GM18951 (cell line): ENCODE measurements at regions not wholly inside any gene's neighbourhood (a gene's known extent, or its start where the extent isn't known, plus 50 kb on each side); places are given as distances from the start of the nearest gene placed in this dataset.

ENCODE experiments used
- POLR2A ChIP-seq: IDR thresholded peaks from 4 replicates; pipeline ENCODE4 v1.6.1; 2011; ENCODE audit warnings: mild to moderate bottlenecking; ENCODE audit not compliant: insufficient read length, insufficient read depth; ENCODE audit errors: extremely low read depth
- in situ Hi-C: fragments of 300-500 bp; cut with MboI; formaldehyde crosslinking; loops from one replicate; pipeline ENCODE4 v1.12.0; 2022; ENCODE audit warnings: low sequenced_read_pairs, mixed read lengths, inconsistent platforms; ENCODE audit not compliant: unreplicated experiment

DNA sequence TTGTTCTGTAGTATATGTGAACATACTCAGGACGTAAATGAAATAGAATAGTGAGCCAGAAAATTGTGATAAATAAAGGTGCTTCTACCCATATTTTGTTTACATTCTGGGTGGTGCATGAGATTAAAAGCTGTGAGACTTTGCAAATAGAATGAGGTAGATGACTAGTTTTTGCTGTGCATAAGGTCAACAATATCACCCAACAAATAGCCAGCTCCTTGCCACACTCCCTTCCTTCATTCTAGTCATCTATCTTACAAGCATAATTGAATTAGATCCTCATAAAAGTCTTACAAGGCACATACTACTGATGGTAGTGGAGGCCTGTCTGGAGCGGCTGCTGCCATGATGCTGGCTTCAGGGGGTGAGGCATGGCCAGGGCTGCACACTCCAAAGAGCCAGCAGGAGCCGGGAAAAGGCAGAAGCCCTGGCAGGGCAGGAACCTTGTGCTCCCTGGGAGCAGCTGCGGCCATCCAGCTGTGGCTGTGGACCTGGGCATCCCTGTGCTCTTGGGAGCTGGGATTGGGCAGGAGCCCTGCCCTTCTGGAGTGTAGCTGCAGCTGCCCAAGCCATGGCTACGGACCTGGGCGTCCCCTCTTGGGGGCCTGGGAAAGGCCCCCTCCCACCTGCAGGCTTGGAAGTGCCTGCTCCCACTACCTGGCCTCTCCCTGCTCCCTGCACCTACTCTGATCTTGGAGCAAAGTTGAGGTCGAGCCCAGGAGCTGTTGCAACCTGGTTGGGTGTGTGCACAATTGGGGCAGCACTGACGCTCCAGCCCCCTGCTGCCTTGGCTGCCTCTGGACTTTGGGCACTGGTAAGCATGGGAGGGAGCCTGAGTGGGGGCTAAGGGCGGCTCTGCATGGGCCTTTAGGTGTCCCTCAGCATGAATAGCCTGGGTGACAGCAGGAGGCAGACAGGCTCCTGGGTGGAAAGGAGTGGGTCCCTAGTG lies 112.8 kb downstream of the DACT1 start:
- no peak for TF ChIP-seq POLR2A
- in situ Hi-C loops: no loop called here

DNA sequence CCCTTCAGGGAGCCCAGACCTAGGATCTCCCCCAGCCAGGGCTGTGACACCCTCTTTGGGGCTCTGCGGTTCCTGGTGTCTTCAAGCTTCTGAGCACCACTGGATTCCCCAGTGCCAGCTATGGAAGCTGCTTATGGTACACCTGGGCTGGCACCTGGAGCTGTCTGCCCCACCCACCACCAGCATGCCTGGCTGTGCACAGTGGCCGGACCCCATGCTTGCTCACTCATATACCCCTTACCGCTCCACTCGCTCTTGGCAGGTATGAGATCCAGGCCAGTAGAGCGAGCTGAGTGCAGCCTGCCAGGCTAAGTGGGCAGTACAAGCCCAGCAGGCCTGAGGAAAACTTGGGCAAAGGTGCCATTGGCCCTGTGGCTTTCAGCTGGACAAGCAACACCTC lies 114.0 kb downstream of the DACT1 start:
- no peak for TF ChIP-seq POLR2A
- in situ Hi-C loops: no loop called here

DNA sequence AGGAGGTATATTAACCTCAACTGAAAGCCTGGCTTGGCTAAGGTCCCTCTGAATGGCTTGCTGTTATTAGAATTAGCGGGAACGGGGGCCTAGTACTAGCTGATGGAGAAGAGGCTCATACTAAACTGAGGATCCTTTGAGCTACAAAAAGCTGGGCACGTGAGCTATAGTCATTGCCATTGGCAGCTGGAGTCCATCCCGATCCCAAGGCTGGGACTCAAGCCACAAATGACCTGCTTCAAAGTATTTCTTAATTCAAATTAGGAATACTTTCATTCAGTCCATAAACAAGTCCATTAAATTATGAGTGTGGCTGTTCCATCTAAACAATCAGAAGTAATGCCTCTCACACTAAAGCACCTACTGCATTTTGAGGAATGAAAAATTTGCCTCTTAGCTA lies 114.5 kb downstream of the DACT1 start:
- TF ChIP-seq POLR2A: no peak
- in situ Hi-C loops: no loop called here

DNA sequence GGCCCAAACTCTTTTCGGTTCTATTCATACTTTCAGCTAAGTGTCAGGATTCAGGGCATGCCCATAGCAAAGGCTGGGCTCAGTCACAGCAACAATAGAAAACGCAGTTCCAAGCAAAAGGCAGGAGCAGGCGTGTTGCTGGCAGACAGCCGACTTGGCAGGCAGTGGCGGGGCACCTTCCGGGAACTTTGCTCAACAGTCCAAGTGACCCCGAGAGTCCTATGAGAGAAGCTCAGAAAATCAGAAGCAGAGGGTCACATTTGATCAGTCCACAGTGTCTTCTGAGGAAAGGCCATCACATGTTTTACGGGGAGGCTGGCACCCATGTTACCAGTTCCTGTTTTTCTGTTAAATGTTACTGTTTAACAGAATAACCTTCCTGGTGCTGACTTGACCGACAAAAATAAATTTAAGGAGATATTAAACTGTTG lies 115.0 kb downstream of the DACT1 start:
- TF ChIP-seq POLR2A: no peak
- in situ Hi-C loops: no loop called here

DNA sequence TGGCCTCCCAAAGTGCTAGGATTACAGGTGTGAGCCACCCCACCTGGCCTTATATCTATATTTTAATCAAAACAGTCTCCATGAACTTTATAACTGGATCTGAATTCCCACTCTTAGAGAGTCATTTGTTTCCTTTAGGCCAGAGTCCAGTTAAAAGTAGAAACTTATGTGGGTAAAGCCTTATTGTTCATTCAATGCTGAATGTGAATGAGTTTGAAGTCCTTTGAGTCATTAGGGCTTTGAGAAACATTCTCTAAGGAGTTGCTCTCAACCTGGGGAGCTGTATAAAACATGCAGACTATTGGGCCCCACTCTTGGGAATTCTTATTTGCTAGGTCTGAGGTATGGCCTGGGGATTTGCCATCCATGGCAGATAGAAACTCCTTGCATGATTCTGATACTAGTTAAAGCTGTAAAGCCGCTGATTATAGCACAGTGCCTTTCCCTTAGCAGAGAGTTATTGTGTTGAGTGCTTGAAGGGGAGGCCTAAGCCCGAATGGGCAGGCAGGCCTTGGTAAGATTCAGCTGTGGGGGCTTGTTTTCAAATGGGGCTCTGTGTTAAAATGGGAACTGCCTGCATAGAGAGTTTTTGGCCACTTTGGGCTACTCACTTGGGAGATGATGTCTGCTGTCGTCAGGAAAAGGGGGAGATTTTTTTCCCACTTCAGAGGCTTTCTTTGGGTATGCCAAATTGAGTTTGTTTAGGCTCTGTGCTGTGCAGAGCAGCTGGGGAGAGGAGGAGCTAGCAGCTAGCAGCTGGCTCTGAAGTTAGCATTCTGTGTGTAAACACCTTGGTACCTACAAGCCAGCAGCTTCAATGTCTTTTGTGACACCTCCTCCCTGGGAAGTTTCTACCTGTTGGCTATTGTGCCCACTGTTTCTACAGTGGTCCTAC lies 117.5 kb downstream of the DACT1 start:
- TF ChIP-seq POLR2A: no peak
- in situ Hi-C loops: no loop called here

DNA sequence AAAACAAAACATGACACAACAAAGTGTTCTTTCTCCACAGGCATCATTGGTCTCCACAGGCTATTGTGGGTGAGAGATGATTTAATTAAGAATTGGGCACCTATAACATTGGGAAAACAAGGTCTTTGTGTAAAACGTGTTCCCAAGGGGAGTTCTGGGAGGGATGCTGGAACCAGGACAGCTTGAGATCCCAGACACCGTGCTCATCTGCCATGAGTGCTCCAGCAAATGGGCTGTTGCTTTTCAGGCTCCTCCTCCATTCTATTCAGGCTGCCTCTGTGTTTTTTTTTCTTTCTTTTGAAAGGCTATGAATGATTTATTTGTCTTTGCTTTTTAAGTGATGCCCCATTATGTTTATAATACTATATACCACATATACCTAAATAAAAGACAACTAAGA lies 122.4 kb downstream of the DACT1 start:
- in situ Hi-C loops: no loop called here
- TF ChIP-seq POLR2A: no peak

DNA sequence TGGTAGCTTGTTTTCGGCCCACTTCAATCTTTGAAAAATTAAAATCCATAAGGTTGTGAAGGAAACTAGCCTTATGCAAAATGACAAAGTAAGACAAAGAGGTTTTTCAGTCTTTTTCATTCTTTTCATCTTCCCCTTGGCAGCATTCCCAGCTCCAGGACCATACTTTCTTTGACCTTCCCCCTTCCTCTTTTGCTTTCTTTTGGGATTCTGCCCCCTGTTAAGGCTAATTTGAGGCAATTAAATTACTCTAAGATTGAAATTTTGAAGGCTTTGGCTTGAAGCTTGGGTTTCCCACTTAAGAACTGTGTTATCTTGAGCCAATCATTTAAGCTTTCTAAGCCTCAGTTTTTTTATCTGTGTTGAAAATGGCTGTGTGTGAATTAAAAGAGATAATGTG lies 124.9 kb downstream of the DACT1 start:
- in situ Hi-C loops: no loop called here
- TF ChIP-seq POLR2A: no peak

DNA sequence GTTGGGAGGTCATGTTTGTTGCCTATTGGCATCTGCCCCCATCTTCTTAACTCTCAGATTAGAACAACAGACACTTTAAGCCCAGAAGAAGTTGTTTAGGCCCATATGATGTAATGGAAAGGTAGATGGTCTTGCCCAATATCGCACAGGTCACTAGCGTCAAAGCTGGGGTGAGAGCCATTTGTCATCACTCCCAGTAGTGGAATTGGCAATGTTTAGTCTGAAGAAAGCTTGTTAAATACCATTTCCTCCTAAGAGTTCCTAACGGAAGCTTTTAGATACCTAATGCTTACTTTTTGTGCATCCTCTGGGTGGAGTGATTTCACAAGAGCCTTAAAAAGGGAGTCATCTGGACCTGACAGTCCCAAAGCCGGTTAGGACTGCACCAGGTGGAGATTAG lies 125.4 kb downstream of the DACT1 start:
- TF ChIP-seq POLR2A: no peak
- in situ Hi-C loops: no loop called here

DNA sequence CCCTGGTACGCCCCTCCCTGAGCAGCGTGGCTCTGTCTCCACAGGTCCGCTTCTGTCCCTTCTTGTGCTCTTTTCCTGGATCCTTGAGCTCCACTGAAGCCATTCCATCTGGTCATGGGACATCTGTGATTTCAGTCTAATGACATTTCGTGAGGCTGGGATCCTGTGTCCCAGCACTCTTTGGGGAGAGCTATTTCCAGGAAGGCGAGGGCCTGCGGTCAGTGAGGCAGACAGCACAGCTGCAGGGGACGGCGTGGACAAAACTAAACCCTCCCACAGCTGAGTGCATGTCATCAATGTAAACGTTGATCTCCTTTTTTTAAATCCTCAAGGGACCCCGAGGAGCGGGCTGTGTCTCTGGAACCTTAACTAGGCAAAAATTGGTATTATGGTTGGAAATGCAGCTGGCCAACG lies 127.7 kb downstream of the DACT1 start:
- no peak for TF ChIP-seq POLR2A
- in situ Hi-C loops: no loop called here

DNA sequence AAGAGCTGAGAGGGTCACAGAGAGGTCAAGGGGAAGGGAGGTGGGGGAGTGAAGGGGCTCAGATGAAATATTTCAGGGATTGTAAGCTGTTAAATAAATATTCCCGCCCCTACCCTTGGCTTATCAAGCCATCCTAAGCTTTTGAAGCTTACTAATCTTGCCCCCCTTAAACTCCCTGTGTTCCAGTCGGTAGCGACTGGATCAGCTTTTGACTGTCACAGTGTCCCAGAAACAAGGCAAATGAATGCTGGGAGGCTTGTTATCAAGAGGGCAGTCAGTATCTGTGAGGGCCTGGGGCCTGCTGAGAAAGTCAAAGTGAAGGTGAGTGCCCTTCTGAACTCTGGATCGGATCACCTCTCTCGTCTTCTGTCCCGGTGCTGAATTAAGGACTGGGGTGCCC lies 128.1 kb downstream of the DACT1 start:
- in situ Hi-C loops: no loop called here
- no peak for TF ChIP-seq POLR2A

DNA sequence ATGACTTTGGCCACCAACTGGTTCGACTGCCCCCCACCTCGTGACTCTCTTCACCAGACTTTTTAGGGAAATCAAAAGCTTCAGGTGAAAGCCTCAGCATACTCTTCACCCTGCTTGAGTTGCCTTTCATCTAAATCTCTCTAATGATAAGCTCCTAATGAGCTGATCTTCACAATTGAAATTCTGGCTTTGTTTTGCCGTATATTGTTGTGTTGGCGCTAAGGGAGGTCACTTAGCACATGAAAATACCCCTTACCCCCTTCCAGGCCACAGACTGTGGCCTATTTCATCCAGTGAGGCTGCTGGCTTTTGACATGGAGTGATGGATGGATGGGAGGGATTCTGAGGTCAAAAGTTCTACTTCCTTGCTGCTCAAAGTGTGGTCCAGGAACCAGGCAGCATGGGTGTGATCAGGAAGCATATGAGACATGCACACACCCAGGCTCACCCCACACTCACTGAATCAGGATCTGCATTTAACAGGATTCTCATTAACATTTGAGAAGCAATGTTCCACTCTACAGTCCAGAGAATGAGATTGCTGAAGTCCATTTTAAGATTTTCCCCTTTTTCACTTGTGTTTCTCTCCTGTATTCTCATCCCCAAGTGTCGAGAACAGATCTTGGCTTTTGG lies 131.4 kb downstream of the DACT1 start:
- TF ChIP-seq POLR2A: no peak
- in situ Hi-C loops: no loop called here

DNA sequence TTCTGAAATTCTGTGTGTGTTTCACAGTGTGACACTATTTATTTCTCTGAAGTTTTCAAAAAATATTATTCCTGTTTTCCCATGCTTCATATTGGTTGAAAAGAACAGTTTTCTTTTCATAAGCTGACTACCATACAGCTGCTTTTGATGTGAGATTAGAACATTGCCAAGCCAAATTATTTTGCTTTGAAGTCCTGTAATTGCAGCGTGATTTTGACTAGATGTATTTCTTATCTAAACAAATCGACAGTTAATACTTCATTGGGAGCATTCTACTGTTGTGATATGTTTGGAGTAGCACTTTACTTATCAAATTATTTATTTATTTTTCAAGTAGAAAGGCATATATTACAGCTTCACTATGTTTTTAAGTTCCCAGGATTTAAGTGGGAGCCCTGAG lies 132.0 kb downstream of the DACT1 start:
- in situ Hi-C loops: no loop called here

DNA sequence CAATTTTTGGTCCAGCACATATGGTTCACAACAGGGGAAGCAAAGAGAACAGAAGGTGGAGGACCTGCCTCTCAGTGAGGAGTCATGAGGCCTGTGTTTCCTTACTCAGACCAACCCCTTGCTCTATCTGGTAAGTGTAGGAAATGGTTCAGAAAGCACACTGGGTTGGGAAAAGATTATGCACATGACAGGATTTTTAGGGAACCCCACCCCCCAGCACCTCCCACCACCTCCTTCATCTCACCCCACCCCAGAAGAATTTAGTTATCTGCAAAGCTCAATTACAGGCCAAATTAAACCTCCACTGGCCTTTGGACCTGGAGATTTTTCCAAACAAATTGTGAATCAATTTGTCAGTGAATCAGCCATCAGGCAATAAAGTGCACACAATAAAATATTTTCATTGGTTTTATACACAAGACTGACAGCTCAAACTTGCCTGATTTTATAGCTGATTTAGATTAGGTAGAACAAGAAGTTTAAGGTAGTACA lies 132.8 kb downstream of the DACT1 start:
- in situ Hi-C loops: no loop called here
- no peak for TF ChIP-seq POLR2A

More for the DNA sequence above, 132.0 kb downstream of the DACT1 start:
- no peak for TF ChIP-seq POLR2A
